GM23248 (cell line): ENCODE measurements at regions not wholly inside any gene's neighbourhood (a gene's known extent, or its start where the extent isn't known, plus 50 kb on each side); places are given as distances from the start of the nearest gene placed in this dataset.

Experiments used
- DNase-seq: peaks from one replicate; pipeline ENCODE4 v3.0.0-alpha.2; 2015
- H2AFZ ChIP-seq: fragments of 200-600 bp; sonication (generic); 2 replicates; pipeline ENCODE4 v1.6.1; 2016; ENCODE audit warnings: antibody characterized with exemption
- H3F3A ChIP-seq: fragments of 200-600 bp; sonication (generic); 2 replicates; pipeline ENCODE4 v1.6.1; 2016; ENCODE audit warnings: mild to moderate bottlenecking, antibody characterized with exemption, mixed run types; ENCODE audit not compliant: insufficient read depth
- H3K27ac ChIP-seq: fragments of 200-600 bp; sonication (generic); 2 replicates; pipeline ENCODE4 v1.5.1; 2016; ENCODE audit warnings: mild to moderate bottlenecking
- H3K27me3 ChIP-seq: fragments of 200-600 bp; sonication (generic); replicated peaks from 2 replicates; pipeline ENCODE4 v1.6.1; 2016; ENCODE audit warnings: mild to moderate bottlenecking; ENCODE audit not compliant: insufficient read depth
- H3K36me3 ChIP-seq: fragments of 200-600 bp; sonication (generic); 2 replicates; pipeline ENCODE4 v1.6.1; 2016; ENCODE audit warnings: low read depth, mild to moderate bottlenecking
- H3K4me1 ChIP-seq: fragments of 200-600 bp; sonication (generic); 2 replicates; pipeline ENCODE4 v1.6.1; 2016; ENCODE audit warnings: mild to moderate bottlenecking; ENCODE audit not compliant: insufficient read depth
- H3K4me2 ChIP-seq: fragments of 200-600 bp; sonication (generic); one replicate; pipeline ENCODE4 v1.6.1; 2016; ENCODE audit warnings: mild to moderate bottlenecking; ENCODE audit not compliant: unreplicated experiment
- H3K4me3 ChIP-seq: fragments of 200-600 bp; sonication (generic); 2 replicates; pipeline ENCODE4 v1.5.1; 2016; ENCODE audit warnings: mild to moderate bottlenecking
- H3K79me2 ChIP-seq: fragments of 200-600 bp; sonication (generic); 2 replicates; pipeline ENCODE4 v1.6.1; 2016; ENCODE audit warnings: mild to moderate bottlenecking; ENCODE audit not compliant: insufficient read depth
- H3K9ac ChIP-seq: fragments of 200-600 bp; sonication (generic); 2 replicates; pipeline ENCODE4 v1.6.1; 2016; ENCODE audit warnings: mild to moderate bottlenecking
- H3K9me2 ChIP-seq: fragments of 200-600 bp; sonication (generic); 2 replicates; pipeline ENCODE4 v1.6.1; 2016; ENCODE audit warnings: mixed run types, mild to moderate bottlenecking, moderate library complexity; ENCODE audit not compliant: insufficient read depth
- H3K9me3 ChIP-seq: fragments of 200-600 bp; sonication (generic); one replicate; pipeline ENCODE4 v1.6.1; 2017; ENCODE audit warnings: low read depth
- H4K20me1 ChIP-seq: fragments of 200-600 bp; sonication (generic); 2 replicates; pipeline ENCODE4 v1.6.0; 2016; ENCODE audit not compliant: insufficient read depth
- EZH2 ChIP-seq: fragments of 200-600 bp; sonication (generic); IDR thresholded peaks from 2 replicates; pipeline ENCODE4 v1.6.1; 2018; ENCODE audit warnings: antibody characterized with exemption, mild to moderate bottlenecking; ENCODE audit not compliant: insufficient read depth, poor library complexity, severe bottlenecking
- EZH2phosphoT487 ChIP-seq: fragments of 200-600 bp; sonication (generic); IDR thresholded peaks from 2 replicates; pipeline ENCODE4 v1.6.1; 2018; ENCODE audit warnings: antibody characterized with exemption, moderate library complexity, mild to moderate bottlenecking, low read depth; ENCODE audit not compliant: insufficient read depth
- WGBS, 2 experiments: methylation state at CpG; one replicate each; pipeline ENCODE4 v1.1.6; 2015 to 2017; ENCODE audit warnings: low lambda C conversion rate in 2 of 2, low coverage in 1 of 2; ENCODE audit errors: missing lambda C conversion rate in 2 of 2; 5-methylcytosine and 5-hydroxymethylcytosine counted together
- in situ Hi-C: fragments of 300-500 bp; cut with MboI; formaldehyde crosslinking; loops from 2 replicates; pipeline ENCODE4 v1.15.0; 2020

GRCh38 chr1:100611086-100611485, 73.1 kb downstream of the GPR88 start:
- H3K9ac ChIP-seq, result no peak overlapping the region
- H2AFZ ChIP-seq, result no peak overlapping the region
- DNase-seq, result no peak
- H3K9me2 ChIP-seq, result no peaks in the 10 kb centered on the region
- H3K9me3 ChIP-seq, result no peaks in the 10 kb centered on the region
- H3K36me3 ChIP-seq, result no peaks in the 10 kb centered on the region
- peaks cover 25% of the 10 kb centered on the region for H3K4me1 ChIP-seq
- H3F3A ChIP-seq, result no peaks in the 10 kb centered on the region; the same call in 1 of the 2 replicates
- TF ChIP-seq EZH2 (no peak), EZH2phosphoT487 (no peak)
- no peaks in the 10 kb centered on the region for H3K79me2 ChIP-seq
- H3K27ac ChIP-seq, result no peak overlapping the region
- WGBS, 2 experiments, result 85% methylated on average over 3 of the region's 3 CpGs
- H3K27me3 ChIP-seq, result no peaks in the 10 kb centered on the region
- in situ Hi-C loops, result no loop called here
- no peak overlapping the region for H3K4me3 ChIP-seq
- H3K4me2 ChIP-seq, result no peak overlapping the region
- no peaks in the 10 kb centered on the region for H4K20me1 ChIP-seq

- H3K79me2 ChIP-seq, result no peaks in the 10 kb centered on the region
- no peaks in the 10 kb centered on the region for H4K20me1 ChIP-seq
- H3K27me3 ChIP-seq, result no peaks in the 10 kb centered on the region
- H3F3A ChIP-seq, result no peaks in the 10 kb centered on the region; the same call in 1 of the 2 replicates
- no peak for DNase-seq
- no peaks in the 10 kb centered on the region for H3K9me2 ChIP-seq
- TF ChIP-seq EZH2phosphoT487, result no peak
- TF ChIP-seq EZH2, result no peak
- no peak overlapping the region for H2AFZ ChIP-seq
- no peak overlapping the region for H3K4me3 ChIP-seq
- no peak overlapping the region for H3K4me2 ChIP-seq
- H3K4me1 ChIP-seq, result peaks cover 14% of the 10 kb centered on the region
- H3K9ac ChIP-seq, result no peak overlapping the region
- in situ Hi-C loops, result no loop called here
- no peaks in the 10 kb centered on the region for H3K9me3 ChIP-seq
- no peaks in the 10 kb centered on the region for H3K36me3 ChIP-seq
- 75 to 83% methylated on average over 3 of the region's 3 CpGs for WGBS, 2 experiments
- no peak overlapping the region for H3K27ac ChIP-seq
Measured at GRCh38 chr1:100612540-100612939, 74.6 kb downstream of the GPR88 start.

GRCh38 chr1:100613817-100614559, 76.0 kb downstream of the GPR88 start:
- Histone ChIP-seq H3F3A (no peaks in the 10 kb centered on the region; the same call in 1 of the 2 replicates), H3K27me3 (no peaks in the 10 kb centered on the region), H3K79me2 (no peaks in the 10 kb centered on the region), H3K4me2 (no peak overlapping the region), H3K4me1 (0 out of 2 replicates have a peak, but pooled peaks cover 1% of the 10 kb centered on the region), H3K4me3 (no peak overlapping the region), H2AFZ (no peak overlapping the region), H3K9me2 (no peaks in the 10 kb centered on the region), H4K20me1 (no peaks in the 10 kb centered on the region), H3K9ac (no peak overlapping the region), H3K36me3 (no peaks in the 10 kb centered on the region), H3K9me3 (no peaks in the 10 kb centered on the region), H3K27ac (no peak overlapping the region)
- WGBS, 2 experiments, result 93 to 95% methylated on average over 3 of the region's 3 CpGs
- in situ Hi-C loops, result no loop called here
- TF ChIP-seq EZH2phosphoT487 (no peak), EZH2 (no peak)
- no peak for DNase-seq

GRCh38 chr1:100614570-100614969, 76.6 kb downstream of the GPR88 start:
- Histone ChIP-seq H3F3A (no peaks in the 10 kb centered on the region), H4K20me1 (no peaks in the 10 kb centered on the region), H2AFZ (no peak overlapping the region), H3K4me1 (no peaks in the 10 kb centered on the region), H3K79me2 (no peaks in the 10 kb centered on the region), H3K27ac (no peak overlapping the region), H3K9me2 (no peaks in the 10 kb centered on the region), H3K36me3 (no peaks in the 10 kb centered on the region), H3K4me2 (no peak overlapping the region), H3K27me3 (no peaks in the 10 kb centered on the region), H3K9ac (no peak overlapping the region), H3K4me3 (no peak overlapping the region), H3K9me3 (no peaks in the 10 kb centered on the region)
- in situ Hi-C loops, result no loop called here
- DNase-seq, result no peak
- WGBS, 2 experiments, result 89 to 90% methylated on average over 6 of the region's 6 CpGs
- TF ChIP-seq EZH2phosphoT487, result no peak
